HEK293 (cell line): ENCODE measurements at regions not wholly inside any gene's neighbourhood (a gene's known extent, or its start where the extent isn't known, plus 50 kb on each side); places are given as distances from the start of the nearest gene placed in this dataset.

Experiments
- CTCF ChIA-PET: fragments of 350-600 bp; formaldehyde crosslinking; extraction: SDS; loops from one replicate; lab custom pipeline; 2021; ENCODE audit warnings: antibody characterized with exemption; lab: Yijun Ruan, JAX
- POLR2A ChIA-PET: fragments of 300-600 bp; formaldehyde crosslinking; extraction: SDS; loops from one replicate; lab custom pipeline; 2020; ENCODE audit warnings: antibody characterized with exemption, inconsistent platforms; lab: Yijun Ruan, JAX
- H3K27ac ChIP-seq: fragments of 200-500 bp; sonication (Bioruptor generic); 2 replicates; pipeline ENCODE4 v1.5.1; 2014; ENCODE audit warnings: low read depth, low read length, control low read depth, inconsistent platforms; ENCODE audit errors: extremely low read depth
- H3K36me3 ChIP-seq, 2 experiments: fragments of 200-500 bp in 1 of 2; sonication (Bioruptor generic) in 1 of 2; 1 replicate in 1 of 2; 2 replicates in 1 of 2; pipeline ENCODE4 v1.5.1; 2014 to 2017; ENCODE audit warnings: inconsistent platforms in 2 of 2, low read length in 2 of 2; ENCODE audit not compliant: control insufficient read depth in 2 of 2, insufficient read depth in 1 of 2
- H3K4me1 ChIP-seq: fragments of 200-500 bp; sonication (Bioruptor generic); 2 replicates; pipeline ENCODE4 v1.5.1; 2014; ENCODE audit warnings: mild to moderate bottlenecking, low read length, inconsistent platforms; ENCODE audit not compliant: control insufficient read depth, insufficient read depth
- H3K4me3 ChIP-seq: 2 replicates; pipeline ENCODE4 v1.5.1; 2011; ENCODE audit warnings: low read depth, mild to moderate bottlenecking, control low read depth, low read length, moderate library complexity
- H3K9me3 ChIP-seq: fragments of 200-500 bp; sonication (Bioruptor generic); 2 replicates; pipeline ENCODE4 v1.5.1; 2014; ENCODE audit warnings: low read depth, low read length, inconsistent platforms; ENCODE audit not compliant: control insufficient read depth, insufficient read depth
- BCL11B ChIP-seq: fragments of 450-650 bp; formaldehyde crosslinking; IDR thresholded peaks from 2 replicates; pipeline ENCODE4 v1.5.1; 2016; ENCODE audit warnings: low read depth, missing biosample characterization, missing genetic modification characterization
- EGR2 ChIP-seq: fragments of 450-650 bp; formaldehyde crosslinking; IDR thresholded peaks from 2 replicates; pipeline ENCODE4 v1.5.1; 2016; ENCODE audit warnings: low read depth, missing biosample characterization, missing genetic modification characterization
- IKZF3 ChIP-seq: fragments of 450-650 bp; IDR thresholded peaks from 2 replicates; pipeline ENCODE4 v1.5.0; 2018; ENCODE audit warnings: missing biosample characterization, mild to moderate bottlenecking, missing genetic modification characterization, moderate library complexity
- MEIS1 ChIP-seq: sonication (generic); formaldehyde crosslinking; IDR thresholded peaks from 2 replicates; pipeline ENCODE4 v1.8.1; 2022; ENCODE audit warnings: missing genetic modification reagents, mild to moderate bottlenecking, borderline replicate concordance
- OVOL3 ChIP-seq: fragments of 450-650 bp; formaldehyde crosslinking; IDR thresholded peaks from 2 replicates; pipeline ENCODE4 v1.5.1; 2016; ENCODE audit warnings: missing biosample characterization, missing genetic modification characterization
- SP3 ChIP-seq: fragments of 450-650 bp; formaldehyde crosslinking; IDR thresholded peaks from 2 replicates; pipeline ENCODE4 v1.5.1; 2016; ENCODE audit warnings: missing biosample characterization, missing genetic modification characterization
- ZFHX2 ChIP-seq: fragments of 450-650 bp; formaldehyde crosslinking; conservative IDR thresholded peaks from 2 replicates; pipeline ENCODE4 v1.5.1; 2016; ENCODE audit warnings: missing biosample characterization, missing genetic modification characterization
- ZNF114 ChIP-seq: fragments of 450-650 bp; formaldehyde crosslinking; IDR thresholded peaks from 2 replicates; pipeline ENCODE4 v1.5.0; 2017; ENCODE audit warnings: missing biosample characterization, missing genetic modification characterization
- ZNF221 ChIP-seq: fragments of 450-650 bp; formaldehyde crosslinking; IDR thresholded peaks from 2 replicates; pipeline ENCODE4 v1.5.1; 2017; ENCODE audit warnings: missing biosample characterization, missing genetic modification characterization, borderline replicate concordance
- ZNF23 ChIP-seq: fragments of 450-650 bp; formaldehyde crosslinking; IDR thresholded peaks from 2 replicates; pipeline ENCODE4 v1.5.1; 2016; ENCODE audit warnings: missing biosample characterization, missing genetic modification characterization, borderline replicate concordance
- ZNF302 ChIP-seq: fragments of 450-650 bp; formaldehyde crosslinking; IDR thresholded peaks from 2 replicates; pipeline ENCODE4 v1.5.1; 2016; ENCODE audit warnings: missing biosample characterization, missing genetic modification characterization, low read depth
- ZNF362 ChIP-seq: fragments of 450-650 bp; formaldehyde crosslinking; IDR thresholded peaks from 2 replicates; pipeline ENCODE4 v1.5.1; 2016; ENCODE audit warnings: missing biosample characterization, missing genetic modification characterization
- ZNF521 ChIP-seq: fragments of 450-650 bp; formaldehyde crosslinking; IDR thresholded peaks from 2 replicates; pipeline ENCODE4 v1.5.1; 2017; ENCODE audit warnings: missing biosample characterization, mild to moderate bottlenecking, missing genetic modification characterization
- ZNF548 ChIP-seq: fragments of 450-650 bp; formaldehyde crosslinking; IDR thresholded peaks from 2 replicates; pipeline ENCODE4 v1.5.1; 2016; ENCODE audit warnings: missing biosample characterization, missing genetic modification characterization
- ZNF580 ChIP-seq: fragments of 450-650 bp; formaldehyde crosslinking; IDR thresholded peaks from 2 replicates; pipeline ENCODE4 v1.5.1; 2016; ENCODE audit warnings: missing biosample characterization, missing genetic modification characterization
- ZNF624 ChIP-seq: fragments of 450-650 bp; formaldehyde crosslinking; IDR thresholded peaks from 2 replicates; pipeline ENCODE4 v1.5.1; 2017; ENCODE audit warnings: missing biosample characterization, missing genetic modification characterization
- ZNF626 ChIP-seq: fragments of 450-650 bp; sonication (Bioruptor Pico); formaldehyde crosslinking; IDR thresholded peaks from 2 replicates; pipeline ENCODE4 v1.5.1; 2018; ENCODE audit warnings: missing biosample characterization, missing genetic modification characterization, inconsistent platforms
- ZNF707 ChIP-seq: fragments of 450-650 bp; formaldehyde crosslinking; IDR thresholded peaks from 2 replicates; pipeline ENCODE4 v1.5.1; 2016; ENCODE audit warnings: missing biosample characterization, missing genetic modification characterization
- ZNF777 ChIP-seq: fragments of 450-650 bp; formaldehyde crosslinking; IDR thresholded peaks from 2 replicates; pipeline ENCODE4 v1.5.1; 2017; ENCODE audit warnings: missing biosample characterization, missing genetic modification characterization, borderline replicate concordance
- TF ChIP-seq, protein P1 (sequence below): fragments of 450-650 bp; formaldehyde crosslinking; IDR thresholded peaks from 2 replicates; pipeline ENCODE4 v1.5.1; 2016; ENCODE audit warnings: missing biosample characterization, missing genetic modification characterization
- TF ChIP-seq, protein P2 (sequence below): fragments of 450-650 bp; formaldehyde crosslinking; IDR thresholded peaks from 2 replicates; pipeline ENCODE4 v1.5.1; 2017; ENCODE audit warnings: missing biosample characterization, missing genetic modification characterization
- TF ChIP-seq, protein P3 (sequence below): fragments of 450-650 bp; formaldehyde crosslinking; IDR thresholded peaks from 2 replicates; pipeline ENCODE4 v1.5.1; 2017; ENCODE audit warnings: missing biosample characterization, missing genetic modification characterization
- TF ChIP-seq, protein P4 (sequence below): fragments of 450-650 bp; formaldehyde crosslinking; IDR thresholded peaks from 2 replicates; pipeline ENCODE4 v1.5.1; 2016; ENCODE audit warnings: missing biosample characterization, missing genetic modification characterization

DNA sequence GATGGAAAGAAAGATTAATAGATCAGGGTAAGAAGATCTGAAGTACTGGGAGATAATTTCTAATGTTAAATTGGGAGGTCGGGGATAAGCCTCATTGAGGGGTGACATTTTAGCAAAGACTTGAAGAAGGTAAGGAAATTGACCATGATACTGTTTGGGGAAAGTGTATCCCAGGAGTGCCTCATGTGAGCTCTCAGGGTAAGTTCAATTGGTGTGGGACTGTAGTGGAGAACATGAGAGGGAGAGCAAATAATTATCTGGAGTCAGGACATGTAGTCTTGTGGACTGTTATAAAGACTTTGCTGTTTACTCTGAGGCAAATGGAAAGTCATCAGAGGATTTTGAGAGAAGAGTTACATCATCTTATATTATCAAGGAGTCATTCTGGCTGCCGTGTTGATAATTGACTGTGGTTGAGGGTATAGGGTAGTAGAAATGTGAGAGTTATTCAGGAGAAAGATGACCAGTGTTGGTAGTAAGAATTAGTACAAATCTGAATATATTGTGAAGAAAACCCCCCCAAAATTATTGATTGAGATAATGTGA lies 624.4 kb downstream of the ADCYAP1 start:
- POLR2A ChIA-PET: no interaction called here
- H3K27ac ChIP-seq: no peak overlapping the region
- TF ChIP-seq ZNF548 (tag by site-specific recombination): no peak
- no peak for TF ChIP-seq ZNF521 (tag by site-specific recombination)
- no peak for TF ChIP-seq ZNF626
- no peak for TF ChIP-seq ZNF23 (tag by site-specific recombination)
- TF ChIP-seq, protein P1, sequence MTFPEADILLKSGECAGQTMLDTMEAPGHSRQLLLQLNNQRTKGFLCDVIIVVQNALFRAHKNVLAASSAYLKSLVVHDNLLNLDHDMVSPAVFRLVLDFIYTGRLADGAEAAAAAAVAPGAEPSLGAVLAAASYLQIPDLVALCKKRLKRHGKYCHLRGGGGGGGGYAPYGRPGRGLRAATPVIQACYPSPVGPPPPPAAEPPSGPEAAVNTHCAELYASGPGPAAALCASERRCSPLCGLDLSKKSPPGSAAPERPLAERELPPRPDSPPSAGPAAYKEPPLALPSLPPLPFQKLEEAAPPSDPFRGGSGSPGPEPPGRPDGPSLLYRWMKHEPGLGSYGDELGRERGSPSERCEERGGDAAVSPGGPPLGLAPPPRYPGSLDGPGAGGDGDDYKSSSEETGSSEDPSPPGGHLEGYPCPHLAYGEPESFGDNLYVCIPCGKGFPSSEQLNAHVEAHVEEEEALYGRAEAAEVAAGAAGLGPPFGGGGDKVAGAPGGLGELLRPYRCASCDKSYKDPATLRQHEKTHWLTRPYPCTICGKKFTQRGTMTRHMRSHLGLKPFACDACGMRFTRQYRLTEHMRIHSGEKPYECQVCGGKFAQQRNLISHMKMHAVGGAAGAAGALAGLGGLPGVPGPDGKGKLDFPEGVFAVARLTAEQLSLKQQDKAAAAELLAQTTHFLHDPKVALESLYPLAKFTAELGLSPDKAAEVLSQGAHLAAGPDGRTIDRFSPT: no peak
- TF ChIP-seq, protein P2, sequence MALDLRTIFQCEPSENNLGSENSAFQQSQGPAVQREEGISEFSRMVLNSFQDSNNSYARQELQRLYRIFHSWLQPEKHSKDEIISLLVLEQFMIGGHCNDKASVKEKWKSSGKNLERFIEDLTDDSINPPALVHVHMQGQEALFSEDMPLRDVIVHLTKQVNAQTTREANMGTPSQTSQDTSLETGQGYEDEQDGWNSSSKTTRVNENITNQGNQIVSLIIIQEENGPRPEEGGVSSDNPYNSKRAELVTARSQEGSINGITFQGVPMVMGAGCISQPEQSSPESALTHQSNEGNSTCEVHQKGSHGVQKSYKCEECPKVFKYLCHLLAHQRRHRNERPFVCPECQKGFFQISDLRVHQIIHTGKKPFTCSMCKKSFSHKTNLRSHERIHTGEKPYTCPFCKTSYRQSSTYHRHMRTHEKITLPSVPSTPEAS (tag by site-specific recombination): no peak
- TF ChIP-seq EGR2 (tag by site-specific recombination): no peak
- TF ChIP-seq SP3: no peak
- no peak for TF ChIP-seq OVOL3 (tag by site-specific recombination)
- TF ChIP-seq, all 188 proteins: peak for 0
- CTCF ChIA-PET: no interaction called here
- no peaks in the 10 kb centered on the region for H3K9me3 ChIP-seq
- no peaks in the 10 kb centered on the region for H3K36me3 ChIP-seq
- no peak overlapping the region for H3K4me3 ChIP-seq
- no peaks in the 10 kb centered on the region for H3K4me1 ChIP-seq

GRCh38 chr18:1530650-1531049 lies 626.0 kb downstream of the ADCYAP1 start:
- Histone ChIP-seq H3K36me3 (no peaks in the 10 kb centered on the region), H3K9me3 (no peaks in the 10 kb centered on the region), H3K27ac (no peak overlapping the region), H3K4me3 (no peak overlapping the region), H3K4me1 (no peaks in the 10 kb centered on the region)
- POLR2A ChIA-PET: no interaction called here
- CTCF ChIA-PET: no interaction called here
- TF ChIP-seq ZNF707 (tag by site-specific recombination) (no peak), ZNF777 (tag by site-specific recombination) (no peak), MEIS1 (CRISPR knock-in tag) (no peak), ZNF302 (tag by site-specific recombination) (no peak), ZNF580 (tag by site-specific recombination) (no peak), ZNF114 (no peak), BCL11B (tag by site-specific recombination) (no peak), ZNF624 (tag by site-specific recombination) (no peak), ZNF362 (tag by site-specific recombination) (no peak), IKZF3 (tag by site-specific recombination) (no peak), ZFHX2 (no peak), ZNF221 (tag by site-specific recombination) (no peak)
- TF ChIP-seq, protein P3, sequence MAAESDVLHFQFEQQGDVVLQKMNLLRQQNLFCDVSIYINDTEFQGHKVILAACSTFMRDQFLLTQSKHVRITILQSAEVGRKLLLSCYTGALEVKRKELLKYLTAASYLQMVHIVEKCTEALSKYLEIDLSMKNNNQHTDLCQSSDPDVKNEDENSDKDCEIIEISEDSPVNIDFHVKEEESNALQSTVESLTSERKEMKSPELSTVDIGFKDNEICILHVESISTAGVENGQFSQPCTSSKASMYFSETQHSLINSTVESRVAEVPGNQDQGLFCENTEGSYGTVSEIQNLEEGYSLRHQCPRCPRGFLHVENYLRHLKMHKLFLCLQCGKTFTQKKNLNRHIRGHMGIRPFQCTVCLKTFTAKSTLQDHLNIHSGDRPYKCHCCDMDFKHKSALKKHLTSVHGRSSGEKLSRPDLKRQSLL: no peak
- TF ChIP-seq, protein P4, sequence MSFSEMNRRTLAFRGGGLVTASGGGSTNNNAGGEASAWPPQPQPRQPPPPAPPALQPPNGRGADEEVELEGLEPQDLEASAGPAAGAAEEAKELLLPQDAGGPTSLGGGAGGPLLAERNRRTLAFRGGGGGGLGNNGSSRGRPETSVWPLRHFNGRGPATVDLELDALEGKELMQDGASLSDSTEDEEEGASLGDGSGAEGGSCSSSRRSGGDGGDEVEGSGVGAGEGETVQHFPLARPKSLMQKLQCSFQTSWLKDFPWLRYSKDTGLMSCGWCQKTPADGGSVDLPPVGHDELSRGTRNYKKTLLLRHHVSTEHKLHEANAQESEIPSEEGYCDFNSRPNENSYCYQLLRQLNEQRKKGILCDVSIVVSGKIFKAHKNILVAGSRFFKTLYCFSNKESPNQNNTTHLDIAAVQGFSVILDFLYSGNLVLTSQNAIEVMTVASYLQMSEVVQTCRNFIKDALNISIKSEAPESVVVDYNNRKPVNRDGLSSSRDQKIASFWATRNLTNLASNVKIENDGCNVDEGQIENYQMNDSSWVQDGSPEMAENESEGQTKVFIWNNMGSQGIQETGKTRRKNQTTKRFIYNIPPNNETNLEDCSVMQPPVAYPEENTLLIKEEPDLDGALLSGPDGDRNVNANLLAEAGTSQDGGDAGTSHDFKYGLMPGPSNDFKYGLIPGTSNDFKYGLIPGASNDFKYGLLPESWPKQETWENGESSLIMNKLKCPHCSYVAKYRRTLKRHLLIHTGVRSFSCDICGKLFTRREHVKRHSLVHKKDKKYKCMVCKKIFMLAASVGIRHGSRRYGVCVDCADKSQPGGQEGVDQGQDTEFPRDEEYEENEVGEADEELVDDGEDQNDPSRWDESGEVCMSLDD (tag by site-specific recombination): no peak
